ENCODE measurements at regions not wholly inside any gene's neighbourhood (a gene's known extent, or its start where the extent isn't known, plus 50 kb on each side); places are given as distances from the start of the nearest gene placed in this dataset.
A peak's percentile ranks its signal among the peaks of the same experiment; 100 is the strongest.
"Not testable (repeated sequence)": the region's sequence is repeated elsewhere in the genome, so short reads cannot be mapped to it uniquely, and the experiment has no call there.

- no peak for DNase-seq
Observed at GRCh38 chr20:4635781-4636180, 50.5 kb upstream of the PRNP start.

DNA sequence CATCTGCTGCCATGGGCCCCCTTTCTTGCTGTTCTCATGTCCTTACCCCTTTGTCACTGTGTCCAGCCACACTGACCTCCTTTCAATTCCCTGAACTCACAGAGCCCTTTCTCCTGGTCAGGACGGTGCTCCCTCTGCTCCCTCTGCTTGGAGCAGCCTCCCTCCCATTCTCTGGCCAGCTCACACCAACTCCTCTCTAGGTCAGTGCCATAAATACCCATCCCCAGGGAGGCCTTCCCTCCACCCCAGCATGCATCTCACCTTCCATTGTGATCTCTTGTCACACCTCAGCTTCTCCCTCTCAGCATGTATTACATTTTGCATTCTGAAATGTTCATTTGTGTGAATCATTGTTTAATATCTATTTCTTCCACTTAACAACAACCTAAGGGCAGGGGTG is 50.9 kb upstream of the PRNP start:
- no peak for DNase-seq

DNA sequence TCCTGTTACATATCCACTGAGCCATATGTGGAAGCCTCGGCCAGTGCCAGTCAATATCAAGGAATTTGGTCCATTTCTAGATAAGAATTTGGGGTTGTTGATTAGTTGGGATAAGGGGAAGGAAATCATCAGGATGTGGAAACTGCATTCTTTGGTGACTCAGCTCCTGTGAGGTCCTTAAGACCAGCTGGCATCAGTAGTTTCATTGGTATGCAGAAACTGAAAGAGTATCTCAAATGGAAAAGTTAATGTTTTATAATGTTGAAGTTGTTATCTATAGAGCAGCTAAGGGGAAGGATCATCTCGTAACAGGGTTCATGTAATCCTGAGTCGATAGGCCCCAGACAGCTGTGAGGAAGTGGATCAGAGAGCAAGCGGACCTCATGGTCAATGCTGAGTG is 52.5 kb upstream of the PRNP start:
- no peak for DNase-seq

GRCh38 chr20:4633379-4633778 is 52.9 kb upstream of the PRNP start:
- DNase-seq: no peak

- DNase-seq: no peak
Observed at GRCh38 chr20:4632876-4633275, 53.4 kb upstream of the PRNP start.

DNA sequence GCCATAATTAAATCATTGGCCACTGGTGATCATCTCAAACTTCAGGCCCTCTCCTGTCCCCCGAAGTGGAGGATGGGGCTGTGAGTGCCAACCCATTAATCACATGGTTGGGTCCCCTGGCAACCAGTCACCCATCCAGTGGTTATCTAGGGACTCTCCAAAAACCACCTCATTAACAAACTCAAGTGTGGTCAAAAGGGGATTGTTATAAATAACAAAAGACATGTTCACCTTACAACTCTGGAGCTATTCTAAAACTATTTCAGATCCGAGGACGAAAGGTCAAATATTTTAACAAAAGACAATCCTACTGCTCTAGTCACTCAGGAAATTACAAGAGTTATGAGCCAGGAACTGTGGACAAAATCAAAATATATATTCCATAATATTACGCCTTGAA is 60.0 kb upstream of the PRNP start:
- no peak for DNase-seq

GRCh38 chr20:4625687-4626086 is 60.6 kb upstream of the PRNP start:
- no peak for DNase-seq

GRCh38 chr20:4624675-4625336 is 61.5 kb upstream of the PRNP start:
- not testable (repeated sequence) for DNase-seq

DNA sequence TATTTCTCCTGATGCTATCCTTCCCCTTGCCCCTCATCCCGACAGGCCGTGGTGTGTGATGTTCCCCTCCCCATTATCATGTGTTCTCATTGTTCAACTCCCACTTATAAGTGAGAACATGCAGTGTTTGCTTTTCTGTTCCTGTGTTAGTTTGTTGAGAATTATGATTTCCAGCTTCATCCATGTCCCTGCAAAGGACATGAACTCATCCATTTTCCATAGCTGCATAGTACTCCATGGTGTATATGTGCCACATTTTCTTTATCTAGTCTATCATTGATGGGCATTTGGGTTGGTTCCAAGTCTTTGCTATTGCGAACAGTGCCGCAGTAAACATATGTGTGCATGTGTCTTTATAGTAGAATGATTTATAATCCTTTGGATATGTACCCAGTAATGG is 67.1 kb upstream of the PRNP start:
- not testable (repeated sequence) for DNase-seq

DNA sequence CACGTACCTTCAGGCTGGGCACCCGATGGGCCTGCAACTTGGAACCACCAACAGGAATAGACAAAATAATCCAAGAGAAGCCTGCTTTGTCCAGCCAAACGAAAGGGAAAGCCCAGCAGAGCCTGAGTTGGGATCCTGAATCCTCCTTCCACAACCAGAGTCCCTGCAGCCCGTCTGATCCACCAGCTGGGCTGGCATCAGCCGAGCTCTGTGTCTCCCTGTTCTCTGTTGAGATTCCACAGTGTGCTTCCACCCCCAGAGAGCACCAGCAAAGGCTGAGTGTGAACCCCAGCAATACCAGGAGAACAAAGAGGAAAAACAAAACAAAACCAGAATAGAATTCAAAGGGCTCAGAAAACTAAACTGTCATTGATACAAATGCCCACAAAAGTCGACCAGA is 68.8 kb upstream of the PRNP start:
- no peak for DNase-seq

- no peak for DNase-seq
Observed at GRCh38 chr20:4617019-4617418, 69.2 kb upstream of the PRNP start.

GRCh38 chr20:4613718-4614620 is 72.3 kb upstream of the PRNP start:
- DNase-seq: no peak

GRCh38 chr20:4613184-4613583 is 73.1 kb upstream of the PRNP start:
- no peak for DNase-seq

- DNase-seq: no peak
Observed at GRCh38 chr20:4610871-4611270, 75.4 kb upstream of the PRNP start.

DNA sequence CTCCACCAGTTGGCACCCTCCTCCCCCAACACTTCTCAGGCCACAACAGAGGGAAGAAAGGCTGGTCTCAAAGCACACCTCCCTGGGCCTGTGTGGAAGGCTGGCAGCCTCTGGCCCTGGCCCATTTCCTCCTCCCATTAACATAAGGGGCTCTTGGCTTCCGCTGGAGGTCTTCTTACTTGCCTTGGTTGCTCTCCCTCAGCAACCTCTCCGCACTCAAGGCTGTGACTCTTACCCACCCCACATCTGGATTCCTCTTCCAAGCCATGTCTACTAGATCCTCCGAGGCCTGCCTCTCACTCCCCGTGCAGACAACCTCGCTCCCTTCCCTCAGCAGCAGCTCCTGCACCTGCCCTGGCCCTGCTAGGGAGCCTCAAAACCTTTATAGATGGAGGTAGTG is 76.7 kb upstream of the PRNP start:
- no peak for DNase-seq

- no peak for DNase-seq
Observed at GRCh38 chr20:4608861-4609260, 77.4 kb upstream of the PRNP start.

DNA sequence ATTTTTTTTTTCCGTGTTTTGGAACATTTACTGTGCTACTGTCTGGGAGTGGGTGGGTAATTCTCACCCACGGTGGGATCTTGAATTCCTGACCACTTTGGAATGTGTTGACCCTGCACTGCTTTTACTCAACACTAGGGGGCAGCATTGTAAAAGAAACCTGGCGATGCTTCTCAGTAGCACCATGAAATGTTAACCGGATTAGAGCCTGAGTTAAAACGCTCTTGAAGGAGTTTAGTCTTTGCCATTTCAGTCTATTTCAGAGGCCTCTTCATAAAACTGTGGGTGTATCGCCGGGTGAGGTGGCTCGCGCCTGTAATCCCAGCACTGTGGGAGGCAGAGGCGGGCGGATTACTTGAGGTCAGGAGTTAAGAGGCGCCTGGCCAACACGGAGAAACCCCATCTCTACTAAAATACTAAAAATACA is 79.0 kb upstream of the PRNP start:
- peak; percentile 78 for DNase-seq

DNA sequence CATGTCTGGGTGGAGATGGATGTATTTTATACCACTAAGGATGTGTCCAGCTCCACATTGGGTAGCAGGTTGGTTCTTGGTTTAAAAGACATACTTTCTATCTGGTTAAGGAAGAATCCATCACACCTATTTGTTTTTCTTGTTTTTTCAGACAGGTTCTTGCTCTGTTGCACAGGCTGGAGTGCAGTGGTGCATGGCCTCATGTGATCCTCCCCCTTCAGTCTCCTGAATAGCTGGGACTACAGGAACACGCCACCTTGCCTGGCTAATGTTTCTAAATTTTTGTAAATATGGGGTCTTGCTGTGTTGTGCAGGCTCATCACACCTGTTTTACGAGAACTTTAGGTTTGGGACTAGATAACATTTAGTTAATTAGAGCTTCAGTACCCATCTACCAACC is 80.2 kb upstream of the PRNP start:
- no peak for DNase-seq

GRCh38 chr20:4605166-4605565 is 81.1 kb upstream of the PRNP start:
- no peak for DNase-seq

GRCh38 chr20:4604580-4604979 is 81.7 kb upstream of the PRNP start:
- no peak for DNase-seq

- no peak for DNase-seq
Observed at GRCh38 chr20:4603724-4604123, 82.5 kb upstream of the PRNP start.

GRCh38 chr20:4602297-4602631 is 84.0 kb upstream of the PRNP start:
- no peak for DNase-seq

GRCh38 chr20:4601630-4602296 is 84.5 kb upstream of the PRNP start:
- DNase-seq: no peak

All from NCI-H2227 treated with DMSO at 0.1 percent for 48 hours (cell line).